ENCODE measurements at regions not wholly inside any gene's neighbourhood (a gene's known extent, or its start where the extent isn't known, plus 50 kb on each side); places are given as distances from the start of the nearest gene placed in this dataset.
"Not testable (repeated sequence)": the region's sequence is repeated elsewhere in the genome, so short reads cannot be mapped to it uniquely, and the experiment has no call there.

GRCh38 chr5:120173125-120173524, 291.0 kb upstream of the PRR16 start:
- Mint-ChIP-seq H3K4me1 (ENCODE audit: insufficient read depth, unreplicated experiment) (no peaks in the 10 kb centered on the region), H3K27me3 (ENCODE audit: insufficient read depth, unreplicated experiment) (no peaks in the 10 kb centered on the region), H3K36me3 (ENCODE audit: insufficient read depth, unreplicated experiment) (no peaks in the 10 kb centered on the region), H3K9me3 (ENCODE audit: unreplicated experiment) (no peaks in the 10 kb centered on the region), H3K27ac (ENCODE audit: low read depth, unreplicated experiment) (no peak overlapping the region), H3K4me3 (ENCODE audit: unreplicated experiment) (no peak overlapping the region)
- no peak for DNase-seq (ENCODE audit: unreplicated experiment)
- no peak for TF ChIP-seq CTCF (IDR thresholded peaks at IDR 0.05; ENCODE audit: unreplicated experiment)
- ChIA-PET POLR2A (no interaction called here), CTCF (no interaction called here)
- BruUV-seq (replicated peaks), result no TSS peak
- intact Hi-C loops (cut with micrococcal nuclease), result no loop called here

- no peak overlapping the region for H3K27ac Mint-ChIP-seq (ENCODE audit: low read depth, unreplicated experiment)
- CTCF ChIA-PET, result interaction anchor here (0.5 kb wide), 1 partner anchor 153 kb away, joined by 3 read pairs; no protein-coding TSS in a partner anchor
- no peaks in the 10 kb centered on the region for H3K36me3 Mint-ChIP-seq (ENCODE audit: insufficient read depth, unreplicated experiment)
- no peak for TF ChIP-seq CTCF (IDR thresholded peaks at IDR 0.05; ENCODE audit: unreplicated experiment)
- no peaks in the 10 kb centered on the region for H3K9me3 Mint-ChIP-seq (ENCODE audit: unreplicated experiment)
- no TSS peak for BruUV-seq (replicated peaks)
- POLR2A ChIA-PET, result interaction anchor here (0.7 kb wide), 1 partner anchor 13 kb away, joined by 3 read pairs; no protein-coding TSS in a partner anchor
- DNase-seq (ENCODE audit: unreplicated experiment), result no peak
- intact Hi-C loops (cut with micrococcal nuclease), result no loop called here
- H3K4me1 Mint-ChIP-seq (ENCODE audit: insufficient read depth, unreplicated experiment), result no peaks in the 10 kb centered on the region
- H3K27me3 Mint-ChIP-seq (ENCODE audit: insufficient read depth, unreplicated experiment), result no peaks in the 10 kb centered on the region
- H3K4me3 Mint-ChIP-seq (ENCODE audit: unreplicated experiment), result no peak overlapping the region
Observed at GRCh38 chr5:120174089-120174488, 290.0 kb upstream of the PRR16 start.

GRCh38 chr5:120181238-120181637, 282.9 kb upstream of the PRR16 start:
- H3K36me3 Mint-ChIP-seq (ENCODE audit: insufficient read depth, unreplicated experiment); H3K27ac Mint-ChIP-seq (ENCODE audit: low read depth, unreplicated experiment); intact Hi-C loops (cut with micrococcal nuclease); POLR2A ChIA-PET; BruUV-seq (replicated peaks); H3K27me3 Mint-ChIP-seq (ENCODE audit: insufficient read depth, unreplicated experiment); H3K4me1 Mint-ChIP-seq (ENCODE audit: insufficient read depth, unreplicated experiment); H3K4me3 Mint-ChIP-seq (ENCODE audit: unreplicated experiment); H3K9me3 Mint-ChIP-seq (ENCODE audit: unreplicated experiment); CTCF ChIA-PET; DNase-seq (ENCODE audit: unreplicated experiment): not testable (repeated sequence)

- H3K27ac Mint-ChIP-seq (ENCODE audit: low read depth, unreplicated experiment); DNase-seq (ENCODE audit: unreplicated experiment); H3K4me1 Mint-ChIP-seq (ENCODE audit: insufficient read depth, unreplicated experiment); BruUV-seq (replicated peaks); H3K36me3 Mint-ChIP-seq (ENCODE audit: insufficient read depth, unreplicated experiment); CTCF ChIA-PET; intact Hi-C loops (cut with micrococcal nuclease); H3K27me3 Mint-ChIP-seq (ENCODE audit: insufficient read depth, unreplicated experiment); POLR2A ChIA-PET; H3K4me3 Mint-ChIP-seq (ENCODE audit: unreplicated experiment); H3K9me3 Mint-ChIP-seq (ENCODE audit: unreplicated experiment): not testable (repeated sequence)
Observed at GRCh38 chr5:120194650-120195049, 269.4 kb upstream of the PRR16 start.

- Mint-ChIP-seq H3K4me3 (ENCODE audit: unreplicated experiment) (no peak overlapping the region), H3K9me3 (ENCODE audit: unreplicated experiment) (peaks cover 3% of the 10 kb centered on the region), H3K36me3 (ENCODE audit: insufficient read depth, unreplicated experiment) (no peaks in the 10 kb centered on the region), H3K27ac (ENCODE audit: low read depth, unreplicated experiment) (no peak overlapping the region), H3K27me3 (ENCODE audit: insufficient read depth, unreplicated experiment) (no peaks in the 10 kb centered on the region), H3K4me1 (ENCODE audit: insufficient read depth, unreplicated experiment) (no peaks in the 10 kb centered on the region)
- ChIA-PET POLR2A (interaction anchor here (0.6 kb wide), 1 partner anchor 10 kb away, joined by 3 read pairs; no protein-coding TSS in a partner anchor), CTCF (interaction anchor here (0.9 kb wide), 1 partner anchor 42 kb away, joined by 4 read pairs; no protein-coding TSS in a partner anchor)
- intact Hi-C loops (cut with micrococcal nuclease), result no loop called here
- TF ChIP-seq CTCF (IDR thresholded peaks at IDR 0.05; ENCODE audit: unreplicated experiment), result no peak
- no TSS peak for BruUV-seq (replicated peaks)
- DNase-seq (ENCODE audit: unreplicated experiment), result no peak
Observed at GRCh38 chr5:120199559-120199958, 264.5 kb upstream of the PRR16 start.
